HG03196 (cell line): ENCODE measurements at regions not wholly inside any gene's neighbourhood (a gene's known extent, or its start where the extent isn't known, plus 50 kb on each side); places are given as distances from the start of the nearest gene placed in this dataset.

Experiments
- ATAC-seq: cut with Tn5 transposase; IDR thresholded peaks from one replicate; pipeline ENCODE4 v1.9.1; 2021; ENCODE audit not compliant: unreplicated experiment

- ATAC-seq, result peak; percentile 93
Observed at GRCh38 chr12:65756956-65757511, 67.2 kb upstream of the HMGA2 start.

GRCh38 chr12:65758401-65758800 is 65.9 kb upstream of the HMGA2 start:
- ATAC-seq, result no peak

GRCh38 chr12:65759735-65760134 is 64.5 kb upstream of the HMGA2 start:
- no peak for ATAC-seq

GRCh38 chr12:65761301-65761700 is 63.0 kb upstream of the HMGA2 start:
- no peak for ATAC-seq

GRCh38 chr12:65764325-65764724 is 60.0 kb upstream of the HMGA2 start:
- ATAC-seq, result no peak

GRCh38 chr12:65765436-65765813 is 58.9 kb upstream of the HMGA2 start:
- ATAC-seq, result no peak

- no peak for ATAC-seq
Observed at GRCh38 chr12:65769880-65770279, 54.4 kb upstream of the HMGA2 start.
